ENCODE measurements at regions not wholly inside any gene's neighbourhood (a gene's known extent, or its start where the extent isn't known, plus 50 kb on each side); places are given as distances from the start of the nearest gene placed in this dataset.
"Not testable (repeated sequence)": the region's sequence is repeated elsewhere in the genome, so short reads cannot be mapped to it uniquely, and the experiment has no call there.

DNA sequence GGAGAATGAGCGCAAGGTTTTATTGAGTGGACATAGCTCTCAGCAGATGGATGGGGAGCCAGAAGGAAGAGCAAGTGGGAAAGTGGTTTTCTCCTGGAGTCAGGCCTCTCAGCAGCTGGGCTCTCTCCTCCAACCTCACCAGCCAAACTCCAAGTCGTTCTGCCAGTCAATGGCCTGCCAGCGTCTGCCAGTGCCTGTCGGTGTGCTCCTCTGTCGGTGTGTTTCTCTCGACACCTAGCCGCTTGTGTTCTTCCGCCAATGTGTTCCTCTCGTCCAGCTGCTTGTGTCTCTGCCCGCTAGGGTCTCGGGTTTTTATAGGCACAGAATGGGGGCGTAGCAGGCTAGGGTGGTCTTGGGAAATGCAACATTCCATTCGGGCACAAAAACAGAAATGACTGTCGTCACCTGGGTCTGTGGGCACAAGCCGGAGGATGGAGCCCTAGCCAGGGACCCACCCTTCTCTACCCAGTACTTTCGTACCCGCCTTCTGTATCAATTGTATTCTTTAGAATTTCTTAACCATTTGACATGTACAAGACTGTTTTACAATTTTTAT, 1365.4 kb downstream of the FSCB start:
- Histone ChIP-seq H3K4me1 (no peaks in the 10 kb centered on the region), H3K9ac (no peak overlapping the region), H3K27ac (no peak overlapping the region), H3K27me3 (no peaks in the 10 kb centered on the region), H3K9me3 (replicated peaks in 1 of 11) (no peaks in the 10 kb centered on the region), H3K36me3 (no peaks in the 10 kb centered on the region), H3K4me3 (no peak overlapping the region), H4K20me1 (no peaks in the 10 kb centered on the region), H3K4me2 (no peak overlapping the region)
- TF ChIP-seq Cebpa-rat (IDR thresholded peaks at IDR 0.05), result no peak

DNA sequence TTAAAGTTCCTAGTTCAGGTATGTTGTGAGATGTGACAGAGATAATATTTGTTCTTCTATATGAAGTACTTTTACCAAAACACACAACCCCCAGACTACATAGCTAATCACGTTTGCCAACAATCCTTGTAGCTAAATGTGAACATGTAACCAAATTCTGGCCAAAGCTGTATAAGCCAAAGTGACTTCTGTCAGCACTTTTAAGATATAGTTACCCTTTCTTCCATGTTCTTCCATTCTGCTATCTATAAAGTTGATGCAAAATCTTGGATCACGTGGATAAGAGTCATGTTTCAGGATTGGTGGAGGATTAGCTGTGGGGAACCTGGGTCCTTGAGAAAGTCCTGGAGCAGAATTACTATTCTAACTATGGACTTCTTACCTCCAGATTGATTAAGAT, 1366.6 kb downstream of the FSCB start:
- H3K9ac ChIP-seq, result no peak overlapping the region
- no peak overlapping the region for H3K27ac ChIP-seq
- H3K27me3 ChIP-seq, result no peaks in the 10 kb centered on the region
- peaks cover 7 to 11% (median 9%) of the 10 kb centered on the region in 11 experiments; a peak in 18 of 22 replicates for H3K9me3 ChIP-seq (replicated peaks in 1 of 11)
- no peak overlapping the region for H3K4me3 ChIP-seq
- no peaks in the 10 kb centered on the region for H4K20me1 ChIP-seq
- no peak for TF ChIP-seq Cebpa-rat (IDR thresholded peaks at IDR 0.05)
- no peaks in the 10 kb centered on the region for H3K36me3 ChIP-seq
- H3K4me2 ChIP-seq, result no peak overlapping the region
- no peaks in the 10 kb centered on the region for H3K4me1 ChIP-seq

DNA sequence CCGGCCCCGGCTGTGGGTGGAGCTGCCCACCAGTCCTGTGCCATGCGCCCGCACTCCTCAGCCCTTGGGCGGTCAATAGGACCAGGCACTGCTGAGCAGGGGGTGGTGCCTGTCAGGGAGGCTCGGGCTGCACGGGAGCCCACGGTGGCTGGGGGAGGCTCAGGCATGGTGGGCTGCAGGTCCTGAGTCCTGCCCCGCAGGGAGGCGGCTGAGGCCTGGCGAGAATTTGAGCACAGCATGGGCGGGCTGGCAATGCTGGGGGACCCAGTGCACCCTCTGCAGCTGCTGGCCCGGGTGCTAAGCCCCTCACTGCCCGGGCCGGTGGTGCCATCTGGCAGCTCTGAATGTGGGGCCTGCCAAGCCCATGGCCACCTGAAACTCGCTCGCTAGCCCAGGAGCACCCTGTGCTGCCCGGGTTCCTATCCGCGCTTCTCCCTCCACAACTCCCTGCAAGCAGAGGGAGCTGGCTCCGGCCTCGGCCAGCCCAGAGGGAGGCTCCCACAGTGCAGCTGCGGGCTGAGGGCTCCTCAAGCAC, 1371.1 kb downstream of the FSCB start:
- Histone ChIP-seq H3K9ac (no peak overlapping the region), H3K4me2 (no peak overlapping the region), H3K27ac (no peak overlapping the region), H3K36me3 (no peaks in the 10 kb centered on the region), H4K20me1 (no peaks in the 10 kb centered on the region), H3K4me1 (no peaks in the 10 kb centered on the region), H3K27me3 (no peaks in the 10 kb centered on the region), H3K4me3 (no peak overlapping the region), H3K9me3 (replicated peaks in 1 of 11) (peaks cover 9 to 14% (median 11%) of the 10 kb centered on the region in 11 experiments; a peak in 18 of 22 replicates)
- TF ChIP-seq Cebpa-rat (IDR thresholded peaks at IDR 0.05), result no peak

GRCh38 chr14:43132441-43132840, 1374.6 kb downstream of the FSCB start:
- no peak for TF ChIP-seq Cebpa-rat (IDR thresholded peaks at IDR 0.05)
- H3K4me3 ChIP-seq, result no peak overlapping the region

DNA sequence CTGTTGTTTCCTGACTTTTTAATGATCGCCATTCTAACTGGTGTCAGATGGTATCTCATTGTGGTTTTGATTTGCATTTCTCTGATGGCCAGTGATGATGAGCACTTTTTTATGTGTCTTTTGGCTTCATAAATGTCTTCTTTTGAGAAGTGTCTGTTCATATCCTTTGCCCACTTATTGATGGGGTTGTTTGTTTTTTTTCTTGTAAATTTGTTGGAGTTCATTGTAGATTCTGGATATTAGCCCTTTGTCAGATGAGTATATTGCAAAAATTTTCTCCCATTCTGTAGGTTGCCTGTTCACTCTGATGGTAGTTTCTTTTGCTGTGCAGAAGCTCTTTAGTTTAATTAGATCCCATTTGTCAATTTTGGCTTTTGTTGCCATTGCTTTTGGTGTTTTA, 1378.7 kb downstream of the FSCB start:
- H3K4me2 ChIP-seq; H3K36me3 ChIP-seq; H3K9ac ChIP-seq; H3K27ac ChIP-seq; H4K20me1 ChIP-seq; H3K4me1 ChIP-seq; H3K9me3 ChIP-seq (replicated peaks in 1 of 11); H3K4me3 ChIP-seq; H3K27me3 ChIP-seq: not testable (repeated sequence)

More at GRCh38 chr14:43132441-43132840, 1374.6 kb downstream of the FSCB start:
- no peaks in the 10 kb centered on the region for H3K4me1 ChIP-seq
- H3K36me3 ChIP-seq, result no peaks in the 10 kb centered on the region
- no peak overlapping the region for H3K27ac ChIP-seq
- no peaks in the 10 kb centered on the region for H3K27me3 ChIP-seq
- peaks cover 9 to 14% (median 11%) of the 10 kb centered on the region in 11 experiments; a peak in 18 of 22 replicates for H3K9me3 ChIP-seq (replicated peaks in 1 of 11)
- H3K9ac ChIP-seq, result no peak overlapping the region
- no peak overlapping the region for H3K4me2 ChIP-seq
- H4K20me1 ChIP-seq, result no peaks in the 10 kb centered on the region

DNA sequence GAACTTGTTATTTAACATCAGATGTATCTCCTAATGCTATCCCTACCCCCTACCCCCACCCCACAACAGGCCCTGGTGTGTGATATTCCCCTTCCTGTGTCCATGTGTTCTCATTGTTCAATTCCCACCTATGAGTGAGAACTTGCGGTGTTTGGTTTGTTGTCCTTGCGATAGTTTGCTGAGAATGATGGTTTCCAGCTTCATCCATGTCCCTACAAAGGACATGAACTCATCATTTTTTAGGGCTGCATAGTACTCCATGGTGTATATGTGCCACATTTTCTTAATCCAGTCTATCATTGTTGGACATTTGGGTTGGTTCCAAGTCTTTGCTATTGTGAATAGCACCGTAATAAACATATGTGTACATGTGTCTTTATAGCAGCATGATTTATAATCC, 1379.2 kb downstream of the FSCB start:
- H3K36me3 ChIP-seq; H3K4me3 ChIP-seq; H3K4me1 ChIP-seq; H3K27me3 ChIP-seq; H4K20me1 ChIP-seq; H3K4me2 ChIP-seq; H3K9ac ChIP-seq; H3K27ac ChIP-seq; H3K9me3 ChIP-seq (replicated peaks in 1 of 11): not testable (repeated sequence)

GRCh38 chr14:43123544-43123943, 1383.5 kb downstream of the FSCB start:
- Histone ChIP-seq H3K9me3 (replicated peaks in 1 of 11) (peaks cover 19 to 23% (median 22%) of the 10 kb centered on the region in 11 experiments), H3K9ac (no peak overlapping the region), H3K36me3 (no peaks in the 10 kb centered on the region), H3K4me1 (no peaks in the 10 kb centered on the region), H3K4me3 (no peak overlapping the region), H3K27me3 (no peaks in the 10 kb centered on the region), H3K27ac (no peak overlapping the region), H3K4me2 (no peak overlapping the region), H4K20me1 (no peaks in the 10 kb centered on the region)
- no peak for TF ChIP-seq Cebpa-rat (IDR thresholded peaks at IDR 0.05)

- peaks cover 19 to 29% (median 24%) of the 10 kb centered on the region in 11 experiments for H3K9me3 ChIP-seq (replicated peaks in 1 of 11)
- H3K27me3 ChIP-seq, result no peaks in the 10 kb centered on the region
- no peaks in the 10 kb centered on the region for H3K4me1 ChIP-seq
- no peak overlapping the region for H3K27ac ChIP-seq
- no peaks in the 10 kb centered on the region for H3K36me3 ChIP-seq
- H3K4me3 ChIP-seq, result no peak overlapping the region
- no peak overlapping the region for H3K4me2 ChIP-seq
- TF ChIP-seq Cebpa-rat (IDR thresholded peaks at IDR 0.05), result no peak
- no peak overlapping the region for H3K9ac ChIP-seq
- no peaks in the 10 kb centered on the region for H4K20me1 ChIP-seq
Observed at GRCh38 chr14:43119672-43120071, 1387.4 kb downstream of the FSCB start.

DNA sequence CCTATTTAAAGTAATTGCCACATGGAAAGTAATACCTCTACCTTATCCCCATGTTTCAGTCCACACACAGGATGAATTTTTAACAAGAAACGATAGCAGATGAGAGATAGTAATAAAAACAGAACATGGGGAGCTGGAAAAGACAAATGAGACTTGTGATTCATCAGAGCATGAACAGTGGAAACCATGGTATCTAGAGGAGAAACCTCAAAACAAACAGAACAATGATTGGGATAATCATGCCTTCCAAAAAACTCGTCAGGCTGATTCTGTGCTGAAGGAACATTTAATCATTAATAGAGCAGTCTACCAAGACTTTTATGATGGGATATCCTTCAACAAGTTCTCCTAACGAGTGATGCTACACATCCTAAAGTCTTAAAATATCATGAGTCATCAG, 1390.7 kb downstream of the FSCB start:
- Histone ChIP-seq H4K20me1 (no peaks in the 10 kb centered on the region), H3K9me3 (replicated peaks in 1 of 11) (peaks cover 19 to 29% (median 24%) of the 10 kb centered on the region in 11 experiments), H3K4me2 (no peak overlapping the region), H3K4me3 (no peak overlapping the region), H3K36me3 (no peaks in the 10 kb centered on the region), H3K27ac (no peak overlapping the region), H3K4me1 (no peaks in the 10 kb centered on the region), H3K27me3 (no peaks in the 10 kb centered on the region), H3K9ac (no peak overlapping the region)
- no peak for TF ChIP-seq Cebpa-rat (IDR thresholded peaks at IDR 0.05)

DNA sequence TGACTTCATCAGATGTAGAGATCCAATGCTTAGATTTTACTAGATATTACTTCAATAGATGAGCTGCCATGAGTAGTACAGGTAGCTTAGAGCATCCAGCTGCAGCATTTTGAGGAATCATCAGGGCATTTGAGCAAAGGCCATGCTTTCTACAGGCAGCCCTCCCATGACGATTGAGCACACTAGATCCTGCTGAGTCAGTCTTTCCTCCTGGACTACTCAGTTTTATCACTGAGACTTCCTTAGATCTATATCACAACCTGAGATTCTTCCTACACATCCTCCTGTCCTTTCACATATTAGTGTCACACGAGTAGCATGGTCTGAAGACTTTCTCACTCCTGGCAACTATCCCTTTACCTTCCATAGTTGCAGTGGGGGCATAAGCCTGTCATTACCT, 1401.8 kb downstream of the FSCB start:
- TF ChIP-seq Cebpa-rat (IDR thresholded peaks at IDR 0.05), result no peak
- Histone ChIP-seq H3K27me3 (no peaks in the 10 kb centered on the region), H3K4me3 (no peak overlapping the region), H3K4me1 (no peaks in the 10 kb centered on the region), H3K36me3 (no peaks in the 10 kb centered on the region), H3K4me2 (no peak overlapping the region), H4K20me1 (no peaks in the 10 kb centered on the region), H3K9ac (no peak overlapping the region), H3K9me3 (replicated peaks in 1 of 11) (no peaks in the 10 kb centered on the region), H3K27ac (no peak overlapping the region)
